Esophagus muscularis mucosa (tissue), 3 donors: ENCODE measurements at regions not wholly inside any gene's neighbourhood (a gene's known extent, or its start where the extent isn't known, plus 50 kb on each side); places are given as distances from the start of the nearest gene placed in this dataset.

Experiments
- CTCF ChIP-seq, 3 experiments: fragments of 200-600 bp in 2 of 3; fragments of 450-650 bp in 1 of 3; sonication (generic) in 2 of 3; IDR thresholded peaks; one replicate each; pipeline ENCODE4 v1.5.1; 2017 to 2019; ENCODE audit warnings: antibody characterized with exemption in 3 of 3, mild to moderate bottlenecking in 2 of 3, moderate library complexity in 1 of 3
- POLR2A ChIP-seq: fragments of 450-650 bp; IDR thresholded peaks from one replicate; pipeline ENCODE4 v1.6.1; 2017; ENCODE audit warnings: antibody characterized with exemption, moderate library complexity, mild to moderate bottlenecking, low read depth

- TF ChIP-seq CTCF (IDR thresholded peaks at IDR 0.05): no peak
- TF ChIP-seq POLR2A: no peak
These were observed 119.9 kb downstream of the COPS8 start for GRCh38 chr2:237205561-237205971.
